HepG2 (cell line): ENCODE measurements at regions not wholly inside any gene's neighbourhood (a gene's known extent, or its start where the extent isn't known, plus 50 kb on each side); places are given as distances from the start of the nearest gene placed in this dataset.
A peak's percentile ranks its signal among the peaks of the same experiment; 100 is the strongest.

Source experiments
- ATAC-seq: fragments of 200-7000 bp; cut with Tn5 transposase; 3 replicates; pipeline ENCODE4 v1.9.1; 2020; ENCODE audit warnings: mild to moderate bottlenecking, moderate library complexity
- BruUV-seq: library from RNA; stranded (reverse); fragments of 400-500 nt; replicated peaks from 2 replicates; lab custom pipeline; 2021; lab: Mats Ljungman, UMichigan
- CTCF ChIA-PET: fragments of 300-600 bp; formaldehyde crosslinking; extraction: SDS; loops from one replicate; lab custom pipeline; 2021; ENCODE audit warnings: low total read pairs, inconsistent platforms, low intra/inter-chr PET ratio; lab: Yijun Ruan, JAX
- POLR2A ChIA-PET: fragments of 350-600 bp; sonication (Branson Sonifier 250); formaldehyde crosslinking; loops from one replicate; lab custom pipeline; 2020; ENCODE audit warnings: antibody characterized with exemption, inconsistent platforms; lab: Yijun Ruan, JAX
- DNase-seq: peaks from one replicate; pipeline ENCODE4 v3.0.0-alpha.2; 2015; ENCODE audit warnings: low spot score
- FAIRE-seq: peaks from 3 replicates; lab custom pipeline; 2011; peaks lifted over from hg19 to GRCh38; lab: Jason Lieb, UNC
- H2AFZ ChIP-seq: one replicate; pipeline ENCODE4 v1.6.1; 2011; ENCODE audit warnings: low read length, inconsistent platforms
- H3K27ac ChIP-seq: fragments of 300-600 bp; 3 replicates; pipeline ENCODE4 v1.8.0; 2011; ENCODE audit warnings: mixed run types, mild to moderate bottlenecking, mixed read lengths, low read length, inconsistent platforms; ENCODE audit not compliant: insufficient read depth; ENCODE audit errors: extremely low read length
- H3K27me3 ChIP-seq, 2 experiments: fragments of 200-600 bp in 1 of 2; 2 replicates in 1 of 2; 3 replicates in 1 of 2; pipeline versions ENCODE4 v1.6.0 to v1.8.0; 2011; ENCODE audit warnings: low read length in 2 of 2, mild to moderate bottlenecking in 2 of 2, moderate library complexity in 2 of 2, inconsistent platforms in 1 of 2; ENCODE audit not compliant: insufficient read depth in 2 of 2, control insufficient read depth in 1 of 2
- H3K36me3 ChIP-seq, 2 experiments: fragments of 200-600 bp in 1 of 2; replicated peaks in 1 of 2; 2 replicates in 1 of 2; 3 replicates in 1 of 2; pipeline versions ENCODE4 v1.5.1 to v1.8.0; 2011; ENCODE audit warnings: low read length in 2 of 2, inconsistent platforms in 1 of 2; ENCODE audit not compliant: insufficient read depth in 2 of 2, control insufficient read depth in 1 of 2
- H3K4me1 ChIP-seq: 2 replicates; pipeline ENCODE4 v1.5.1; 2012; ENCODE audit warnings: low read length, inconsistent platforms; ENCODE audit not compliant: insufficient read depth
- H3K4me2 ChIP-seq: 2 replicates; pipeline ENCODE4 v1.6.0; 2011; ENCODE audit warnings: low read depth, low read length, inconsistent platforms
- H3K4me3 ChIP-seq, 3 experiments: fragments of 200-600 bp in 1 of 3; sonication (generic), shearing (Covaris generic) in 1 of 3; replicated peaks in 1 of 3; 2 replicates each; pipeline ENCODE4 v1.5.1; 2011 to 2016; ENCODE audit warnings: low read length in 3 of 3, inconsistent platforms in 2 of 3, low read depth in 2 of 3, mild to moderate bottlenecking in 2 of 3, control low read depth in 1 of 3, mixed read lengths in 1 of 3; ENCODE audit not compliant: insufficient read depth in 1 of 3
- H3K79me2 ChIP-seq: one replicate; pipeline ENCODE4 v1.6.1; 2011; ENCODE audit warnings: low read length, inconsistent platforms; ENCODE audit not compliant: insufficient read depth
- H3K9ac ChIP-seq: 2 replicates; pipeline ENCODE4 v1.6.0; 2011; ENCODE audit warnings: mild to moderate bottlenecking, low read depth, low read length, inconsistent platforms; ENCODE audit not compliant: insufficient read depth
- H3K9me3 ChIP-seq: 2 replicates; pipeline ENCODE4 v1.5.1; 2012; ENCODE audit warnings: mild to moderate bottlenecking, low read length
- H4K20me1 ChIP-seq: 2 replicates; pipeline ENCODE4 v1.6.0; 2011; ENCODE audit warnings: inconsistent platforms, mild to moderate bottlenecking, low read length, moderate library complexity; ENCODE audit not compliant: insufficient read depth
- ATF4 ChIP-seq, 2 experiments: fragments of 450-650 bp in 1 of 2; sonication (generic) in 1 of 2; formaldehyde crosslinking; IDR thresholded peaks; 2 replicates each; pipeline versions ENCODE4 v1.5.0 to v1.8.0; 2020 to 2022; ENCODE audit warnings: mild to moderate bottlenecking in 1 of 2, missing genetic modification reagents in 1 of 2
- CEBPB ChIP-seq: IDR thresholded peaks from 2 replicates; pipeline ENCODE4 v1.6.1; 2011; ENCODE audit warnings: low read depth, low read length, improper control_type of control experiment, borderline replicate concordance
- CEBPG ChIP-seq: IDR thresholded peaks from 2 replicates; pipeline ENCODE4 v1.6.1; 2016
- CERS6 ChIP-seq: sonication (generic); formaldehyde crosslinking; IDR thresholded peaks from 2 replicates; pipeline ENCODE4 v1.5.0; 2020; ENCODE audit warnings: missing genetic modification reagents
- KDM1A ChIP-seq: IDR thresholded peaks from 2 replicates; pipeline ENCODE4 v1.6.1; 2016; ENCODE audit warnings: missing compliant biosample characterization
- PBX2 ChIP-seq: IDR thresholded peaks from 2 replicates; pipeline ENCODE4 v1.6.1; 2016; ENCODE audit warnings: control low read depth
- RAD21 ChIP-seq: fragments of 450-650 bp; formaldehyde crosslinking; IDR thresholded peaks from 2 replicates; pipeline ENCODE4 v1.5.0; 2020; ENCODE audit warnings: mild to moderate bottlenecking
- RCOR2 ChIP-seq: IDR thresholded peaks from 2 replicates; pipeline ENCODE4 v1.6.1; 2016; ENCODE audit warnings: missing biosample characterization, missing genetic modification reagents
- SP5 ChIP-seq: IDR thresholded peaks from 2 replicates; pipeline ENCODE4 v1.6.1; 2016; ENCODE audit warnings: low read depth, borderline replicate concordance
- TEAD3 ChIP-seq: optimal IDR thresholded peaks from 2 replicates; pipeline ENCODE3; 2016; ENCODE audit warnings: borderline replicate concordance
- ZMYM3 ChIP-seq: sonication (generic); formaldehyde crosslinking; IDR thresholded peaks from 2 replicates; pipeline ENCODE4 v1.5.1; 2020; ENCODE audit warnings: mild to moderate bottlenecking, missing genetic modification reagents
- ZNF609 ChIP-seq: sonication (generic); formaldehyde crosslinking; IDR thresholded peaks from 2 replicates; pipeline ENCODE4 v1.4.0; 2020; ENCODE audit warnings: mild to moderate bottlenecking, missing genetic modification reagents, borderline replicate concordance
- ZNF629 ChIP-seq: sonication (generic); formaldehyde crosslinking; conservative IDR thresholded peaks from 2 replicates; pipeline ENCODE4 v1.5.0; 2020; ENCODE audit warnings: missing genetic modification reagents
- ZNF724P ChIP-seq: sonication (generic); formaldehyde crosslinking; IDR thresholded peaks from 2 replicates; pipeline ENCODE4 v1.8.0; 2022; ENCODE audit warnings: missing genetic modification reagents, borderline replicate concordance
- ZSCAN22 ChIP-seq: sonication (generic); formaldehyde crosslinking; IDR thresholded peaks from 2 replicates; pipeline ENCODE4 v1.4.0; 2020; ENCODE audit warnings: mild to moderate bottlenecking, missing genetic modification reagents
- ZSCAN25 ChIP-seq: sonication (generic); formaldehyde crosslinking; IDR thresholded peaks from 2 replicates; pipeline ENCODE4 v1.8.0; 2022; ENCODE audit warnings: mild to moderate bottlenecking, missing genetic modification reagents
- WGBS: methylation state at CpG from one replicate; pipeline ENCODE4 v1.1.6; 2017; ENCODE audit warnings: low lambda C conversion rate; 5-methylcytosine and 5-hydroxymethylcytosine counted together
- in situ Hi-C: cut with HindIII; loops from 2 replicates; pipeline ENCODE4 v1.10.0; 2017; ENCODE audit warnings: low pct_unique_long_range_greater_than_20kb; ENCODE audit not compliant: extremely low pct_ligation_motif_present
- intact Hi-C: fragments of 100-400 bp; cut with micrococcal nuclease; formaldehyde crosslinking; loops from one replicate; pipeline ENCODE4 v1.10.0; 2022; ENCODE audit not compliant: unreplicated experiment

GRCh38 chr1:245086389-245086969 is 68.3 kb upstream of the KIF26B start:
- H3K4me2 ChIP-seq, result no peak overlapping the region
- 40% methylated on average over 4 of the region's 4 CpGs for WGBS
- no peaks in the 10 kb centered on the region for H4K20me1 ChIP-seq
- H3K79me2 ChIP-seq, result no peaks in the 10 kb centered on the region
- in situ Hi-C loops, result no loop called here
- H2AFZ ChIP-seq, result no peak overlapping the region
- peaks cover 43% of the 10 kb centered on the region for H3K4me1 ChIP-seq
- DNase-seq (peak; percentile 55), ATAC-seq (peak; percentile 50; the same call in 2 of the 3 replicates), FAIRE-seq (no peak)
- H3K36me3 ChIP-seq, result no peaks in the 10 kb centered on the region
- CTCF ChIA-PET, result no interaction called here
- intact Hi-C loops, result loop anchor here (2.0 kb wide), 1 partner anchor 20 kb away; no protein-coding TSS in a partner anchor
- no peaks in the 10 kb centered on the region for H3K9me3 ChIP-seq
- no peak overlapping the region for H3K9ac ChIP-seq
- H3K4me3 ChIP-seq, result no peak overlapping the region
- peak; percentile 57 for TF ChIP-seq TEAD3 (CRISPR knock-in tag)
- TF ChIP-seq RAD21, result no peak
- peak in 1 of 2 experiments; percentile 95; a peak in 2 of 4 replicates for TF ChIP-seq ATF4 (CRISPR knock-in tag; IDR thresholded peaks at IDR 0.05)
- TF ChIP-seq ZNF629 (CRISPR knock-in tag), result peak; percentile 87
- no peak for TF ChIP-seq PBX2 (CRISPR knock-in tag)
- no peak for TF ChIP-seq ZNF609 (CRISPR knock-in tag)
- TF ChIP-seq ZSCAN25 (CRISPR knock-in tag), result no peak
- no peak for TF ChIP-seq ZNF724P (CRISPR knock-in tag)
- TF ChIP-seq CEBPG (CRISPR knock-in tag), result peak; percentile 84
- TF ChIP-seq ZSCAN22 (CRISPR knock-in tag), result no peak
- peak; percentile 30; the same call in 1 of the 2 replicates for TF ChIP-seq KDM1A (CRISPR knock-in tag)
- 0 out of 2 replicates have a peak, but pooled peaks have one; percentile 22 for TF ChIP-seq RCOR2 (CRISPR knock-in tag)
- TF ChIP-seq CERS6 (CRISPR knock-in tag), result no peak
- no peak for TF ChIP-seq SP5 (CRISPR knock-in tag)
- peak; percentile 63; the same call in 1 of the 2 replicates for TF ChIP-seq CEBPB
- 0 out of 2 replicates have a peak, but pooled peaks have one; percentile 15 for TF ChIP-seq ZMYM3 (CRISPR knock-in tag)
- BruUV-seq, result no TSS peak
- H3K27me3 ChIP-seq, result no peaks in the 10 kb centered on the region
- peak overlapping the region; percentile 11 for H3K27ac ChIP-seq
- POLR2A ChIA-PET, result no interaction called here
